GM23338 (cell line): ENCODE measurements at regions not wholly inside any gene's neighbourhood (a gene's known extent, or its start where the extent isn't known, plus 50 kb on each side); places are given as distances from the start of the nearest gene placed in this dataset.

Experiments used
- ATAC-seq: fragments of 200-7000 bp; cut with Tn5 transposase; 3 replicates; pipeline ENCODE4 v1.9.1; 2020
- DNase-seq: peaks from one replicate; pipeline ENCODE4 v3.0.0-alpha.2; 2015; ENCODE audit warnings: low spot score
- H2AFZ ChIP-seq: fragments of 200-600 bp; sonication (generic); 2 replicates; pipeline ENCODE4 v1.8.0; 2016; ENCODE audit warnings: antibody characterized with exemption, mild to moderate bottlenecking, moderate library complexity
- H3F3A ChIP-seq: fragments of 200-600 bp; sonication (generic); replicated peaks from 2 replicates; pipeline ENCODE4 v1.8.0; 2017; ENCODE audit warnings: antibody characterized with exemption, mixed run types, low read depth
- H3K27ac ChIP-seq: fragments of 200-600 bp; sonication (generic); 2 replicates; pipeline ENCODE4 v1.6.1; 2016; ENCODE audit warnings: low read depth
- H3K27me3 ChIP-seq: fragments of 200-600 bp; sonication (generic); 2 replicates; pipeline ENCODE4 v1.8.0; 2016; ENCODE audit warnings: mild to moderate bottlenecking, mixed run types, moderate library complexity; ENCODE audit not compliant: insufficient read depth
- H3K36me3 ChIP-seq: fragments of 200-600 bp; sonication (generic); 2 replicates; pipeline ENCODE4 v1.8.0; 2016; ENCODE audit warnings: mild to moderate bottlenecking; ENCODE audit not compliant: insufficient read depth
- H3K4me1 ChIP-seq: fragments of 200-600 bp; sonication (generic); 2 replicates; pipeline ENCODE4 v1.8.0; 2016; ENCODE audit warnings: mild to moderate bottlenecking, moderate library complexity; ENCODE audit not compliant: insufficient read depth
- H3K4me2 ChIP-seq: fragments of 200-600 bp; sonication (generic); 2 replicates; pipeline ENCODE4 v1.7.1; 2017; ENCODE audit warnings: mixed run types
- H3K4me3 ChIP-seq: fragments of 200-600 bp; sonication (generic); 2 replicates; pipeline ENCODE4 v1.6.1; 2016; ENCODE audit warnings: mixed run types
- H3K79me2 ChIP-seq: fragments of 200-600 bp; sonication (generic); replicated peaks from 2 replicates; pipeline ENCODE4 v1.8.0; 2017; ENCODE audit warnings: mild to moderate bottlenecking; ENCODE audit not compliant: insufficient read depth
- H3K9me2 ChIP-seq: fragments of 200-600 bp; sonication (generic); 2 replicates; pipeline ENCODE4 v1.8.0; 2017; ENCODE audit not compliant: insufficient read depth
- H4K20me1 ChIP-seq: fragments of 200-600 bp; sonication (generic); replicated peaks from 2 replicates; pipeline ENCODE4 v1.8.0; 2017; ENCODE audit warnings: mild to moderate bottlenecking; ENCODE audit not compliant: insufficient read depth
- H3K27ac Mint-ChIP-seq: 2 replicates; pipeline ENCODE4 v1.8.0; 2020; ENCODE audit warnings: inconsistent platforms, mild to moderate bottlenecking, moderate library complexity, mixed read lengths
- H3K27me3 Mint-ChIP-seq: 3 replicates; pipeline ENCODE4 v1.8.0; 2022; ENCODE audit warnings: low read depth, mild to moderate bottlenecking, moderate library complexity, mixed read lengths, inconsistent platforms; ENCODE audit not compliant: insufficient read depth, poor library complexity
- H3K36me3 Mint-ChIP-seq: 3 replicates; pipeline ENCODE4 v1.8.0; 2021; ENCODE audit warnings: low read depth, mild to moderate bottlenecking, inconsistent platforms, moderate library complexity, mixed read lengths
- H3K4me1 Mint-ChIP-seq: 3 replicates; pipeline ENCODE4 v1.8.0; 2020; ENCODE audit warnings: mild to moderate bottlenecking, inconsistent platforms, mixed read lengths
- H3K4me3 Mint-ChIP-seq: 3 replicates; pipeline ENCODE4 v1.8.0; 2021; ENCODE audit warnings: moderate library complexity, mild to moderate bottlenecking, inconsistent platforms, mixed read lengths
- H3K9me3 Mint-ChIP-seq: 3 replicates; pipeline ENCODE4 v1.8.0; 2020; ENCODE audit warnings: moderate library complexity, mild to moderate bottlenecking, inconsistent platforms, mixed read lengths
- CREB1 ChIP-seq: fragments of 250-450 bp; sonication (Bioruptor Pico); IDR thresholded peaks from 2 replicates; pipeline ENCODE4 v1.5.0; 2020; ENCODE audit warnings: low read depth, mild to moderate bottlenecking, moderate library complexity
- CTCF ChIP-seq, 2 experiments: fragments of 200-600 bp in 1 of 2; sonication (generic) in 1 of 2; conservative IDR thresholded peaks; 2 replicates each; pipeline versions ENCODE4 v1.5.1 to v1.6.1; 2016 to 2017; ENCODE audit warnings: antibody characterized with exemption in 2 of 2, low read depth in 2 of 2, mild to moderate bottlenecking in 2 of 2, moderate library complexity in 1 of 2
- ETS1 ChIP-seq: IDR thresholded peaks from 2 replicates; pipeline ENCODE4 v1.6.1; 2016; ENCODE audit warnings: antibody characterized with exemption
- EZH2 ChIP-seq: fragments of 200-600 bp; sonication (generic); IDR thresholded peaks from one replicate; pipeline ENCODE4 v1.8.0; 2017; ENCODE audit warnings: antibody characterized with exemption, mild to moderate bottlenecking, low read depth; ENCODE audit not compliant: unreplicated experiment
- EZH2phosphoT487 ChIP-seq: fragments of 200-600 bp; sonication (generic); IDR thresholded peaks from one replicate; pipeline ENCODE4 v1.8.1; 2018; ENCODE audit warnings: antibody characterized with exemption; ENCODE audit not compliant: unreplicated experiment
- JUNB ChIP-seq: IDR thresholded peaks from one replicate; pipeline ENCODE4 v1.6.1; 2016; ENCODE audit warnings: antibody characterized with exemption; ENCODE audit not compliant: unreplicated experiment
- NANOG ChIP-seq: IDR thresholded peaks from 2 replicates; pipeline ENCODE4 v1.6.1; 2016; ENCODE audit warnings: antibody characterized with exemption, borderline replicate concordance
- POLR2AphosphoS5 ChIP-seq: IDR thresholded peaks from 2 replicates; pipeline ENCODE4 v1.6.1; 2016; ENCODE audit warnings: antibody characterized with exemption, low read depth
- REST ChIP-seq: IDR thresholded peaks from one replicate; pipeline ENCODE4 v1.6.1; 2018; ENCODE audit warnings: antibody characterized with exemption; ENCODE audit not compliant: unreplicated experiment
- ZNF114 ChIP-seq: fragments of 250-450 bp; sonication (Bioruptor Pico); IDR thresholded peaks from 2 replicates; pipeline ENCODE4 v1.5.0; 2020; ENCODE audit warnings: mild to moderate bottlenecking, moderate library complexity
- ZNF331 ChIP-seq: fragments of 250-450 bp; sonication (Bioruptor Pico); IDR thresholded peaks from 2 replicates; pipeline ENCODE4 v1.5.0; 2020; ENCODE audit warnings: low read depth, mild to moderate bottlenecking, moderate library complexity

GRCh38 chr3:184656829-184657681, 54.8 kb downstream of the MAGEF1 start:
- H3K36me3 Mint-ChIP-seq: no peaks in the 10 kb centered on the region
- H3K9me3 Mint-ChIP-seq: peaks cover 3% of the 10 kb centered on the region; the same call in 1 of the 3 replicates
- peaks cover 25% of the 10 kb centered on the region for H3K27me3 Mint-ChIP-seq
- no peak for DNase-seq
- no peak overlapping the region for H3K27ac Mint-ChIP-seq
- Histone ChIP-seq H2AFZ (peak overlapping the region; percentile 72), H3K4me2 (no peak overlapping the region; the same call in 1 of the 2 replicates), H3K27me3 (no peaks in the 10 kb centered on the region), H3K79me2 (no peaks in the 10 kb centered on the region), H4K20me1 (no peaks in the 10 kb centered on the region), H3K9me2 (no peaks in the 10 kb centered on the region), H3K4me3 (no peak overlapping the region), H3K36me3 (no peaks in the 10 kb centered on the region), H3K4me1 (peaks cover 31% of the 10 kb centered on the region), H3F3A (no peaks in the 10 kb centered on the region), H3K27ac (no peak overlapping the region)
- ATAC-seq: peak; percentile 45
- H3K4me3 Mint-ChIP-seq: no peak overlapping the region
- H3K4me1 Mint-ChIP-seq: peaks cover 45% of the 10 kb centered on the region
- no peak for TF ChIP-seq EZH2
- no peak for TF ChIP-seq JUNB
- no peak for TF ChIP-seq ZNF114 (CRISPR knock-in tag)
- no peak for TF ChIP-seq POLR2AphosphoS5
- no peak for TF ChIP-seq CTCF (conservative IDR thresholded peaks at IDR 0.05; ENCODE audit: low read depth in 2 of 2)
- TF ChIP-seq REST: no peak
- no peak for TF ChIP-seq EZH2phosphoT487
- no peak for TF ChIP-seq ETS1
- no peak for TF ChIP-seq ZNF331 (CRISPR knock-in tag)
- TF ChIP-seq NANOG: no peak
- no peak for TF ChIP-seq CREB1 (CRISPR knock-in tag)
